Heart right ventricle (tissue), 16 donors: ENCODE measurements at regions not wholly inside any gene's neighbourhood (a gene's known extent, or its start where the extent isn't known, plus 50 kb on each side); places are given as distances from the start of the nearest gene placed in this dataset.
A peak's percentile ranks its signal among the peaks of the same experiment; 100 is the strongest.
"Not testable (repeated sequence)": the region's sequence is repeated elsewhere in the genome, so short reads cannot be mapped to it uniquely, and the experiment has no call there.

Source experiments
- ATAC-seq, 8 donors: fragments of 200-7000 bp; cut with Tn5 transposase; one replicate each; pipeline ENCODE4 v1.9.1; 2020; ENCODE audit warnings: mild to moderate bottlenecking in 8 of 8, moderate library complexity in 8 of 8, moderate number of reproducible peaks in 1 of 8
- DNase-seq, 2 donors: peaks; one replicate each; pipeline ENCODE4 v3.0.0-alpha.2; 2020
- H3K27ac ChIP-seq, 10 donors: fragments of 200-600 bp; sonication (generic) in 2 of 10; one replicate each; pipeline versions ENCODE4 v1.5.0 to v1.8.0; 2020 to 2022; ENCODE audit warnings: mild to moderate bottlenecking in 3 of 10
- H3K27me3 ChIP-seq, 7 donors: fragments of 200-600 bp; one replicate each; pipeline ENCODE4 v1.8.0; 2021 to 2022; ENCODE audit warnings: mild to moderate bottlenecking in 2 of 7
- H3K36me3 ChIP-seq, 9 donors: fragments of 200-600 bp; sonication (generic) in 1 of 9; one replicate each; pipeline versions ENCODE4 v1.5.0 to v1.8.0; 2020 to 2022; ENCODE audit warnings: mild to moderate bottlenecking in 2 of 9
- H3K4me1 ChIP-seq, 9 donors: fragments of 200-600 bp; sonication (generic) in 1 of 9; one replicate each; pipeline versions ENCODE4 v1.5.0 to v1.8.0; 2020 to 2022; ENCODE audit warnings: mild to moderate bottlenecking in 4 of 9
- H3K4me3 ChIP-seq, 10 donors: fragments of 200-600 bp; sonication (generic) in 2 of 10; one replicate each; pipeline versions ENCODE4 v1.5.0 to v1.8.0; 2020 to 2022; ENCODE audit warnings: mild to moderate bottlenecking in 7 of 10, moderate library complexity in 2 of 10
- H3K9me3 ChIP-seq, 11 donors: fragments of 200-600 bp in 10 of 11; sonication (generic) in 2 of 11; one replicate each; pipeline versions ENCODE4 v1.5.0 to v1.8.0; 2013 to 2022; ENCODE audit warnings: mild to moderate bottlenecking in 2 of 11, control low read depth in 1 of 11, moderate library complexity in 1 of 11
- CTCF ChIP-seq, 9 donors: fragments of 200-600 bp; sonication (generic) in 2 of 9; IDR thresholded peaks; one replicate each; pipeline versions ENCODE4 v1.5.0 to v1.8.0; 2021 to 2022; ENCODE audit warnings: antibody characterized with exemption in 9 of 9, mild to moderate bottlenecking in 5 of 9, moderate library complexity in 1 of 9
- WGBS, 2 donors: extraction: QIAGEN DNeasy Blood & Tissue Kit; methylation state at CpG; one replicate each; pipeline ENCODE4 v1.1.7; 2013; ENCODE audit warnings: inconsistent platforms in 1 of 2; 5-methylcytosine and 5-hydroxymethylcytosine counted together
- intact Hi-C, 10 donors: fragments of 100-400 bp; cut with DNase I; formaldehyde crosslinking; loops; one replicate each; pipeline versions ENCODE4 v1.11.1 to v1.14.2; 2022
- donor health status: Arrhythmogenic right ventricular cardiomyopathy.
- donor health status: ischemic (EF 13 %, LVEDD 7.1; RV severe dilation, severe dysfunction).
- donor health status: healthy with polysubstance abuse.
- donor health status: DM: no; HTN: yes; CAD: no.
- donor health status: DM: no; HTN: no; CAD: no.
- donor health status: ischemic (EF 25% LVEDD 6.9; RV normal size, moderate dysfunction).
- donor health status: ischemic (EF 25% LVEDD 5.7; RV mildly dilated, moderate dysfunction).
- donor health status: healthy.
- donor health status: DM: yes; HTN: yes; CAD: no.
- donor health status: Ischemic cardiomyopathy.
- donor health status: ischemic (EF 35%, LVEDD 5.7; RV mildly dilated, moderate dysfunction).
- donor health status: nonischemic (EF 11% LVEDD 7.7; RV severe dilation, severe dysfunction).
- donor health status: DM: yes; HTN: yes; CAD: no.
- donor health status: PGD.
- donor health status: ischemic (EF 29% LVEDD 5.4; RV normal size, mild dysfunction).
- donor health status: nonischemic (EF 23%, LVEDD 6.1; RV moderate dilation, normal function).

GRCh38 chr16:22721511-22722100 lies 92.4 kb upstream of the HS3ST2 start:
- TF ChIP-seq CTCF (IDR thresholded peaks at IDR 0.05), result no peak
- H3K4me1 ChIP-seq, result no peaks in the 10 kb centered on the region
- ATAC-seq, result peak in 6 of 8 donors; percentile 55 to 84 (median 76)
- H3K4me3 ChIP-seq, result no peak overlapping the region
- no peaks in the 10 kb centered on the region for H3K9me3 ChIP-seq
- peaks cover 0 to 24% (median 5%) of the 10 kb centered on the region in 7 donors for H3K27me3 ChIP-seq
- WGBS, 2 donors, result 65 to 69% methylated on average over 8 of the region's 8 CpGs
- no peak overlapping the region for H3K27ac ChIP-seq
- intact Hi-C loops, result loop anchor here in 1 of 10 donors (10.0 kb wide), 1 partner anchor 73 kb away; no protein-coding TSS in a partner anchor
- H3K36me3 ChIP-seq, result no peaks in the 10 kb centered on the region
- peak in 1 of 2 donors; percentile 5 for DNase-seq

GRCh38 chr16:22722551-22723541 lies 91.1 kb upstream of the HS3ST2 start:
- not testable (repeated sequence) for ATAC-seq, DNase-seq, H3K36me3 ChIP-seq

GRCh38 chr16:22726868-22727267 lies 87.1 kb upstream of the HS3ST2 start:
- 77 to 83% methylated on average over 1 of the region's 1 CpG for WGBS, 2 donors
- TF ChIP-seq CTCF (IDR thresholded peaks at IDR 0.05), result no peak
- no peaks in the 10 kb centered on the region for H3K9me3 ChIP-seq
- no peak for ATAC-seq
- peaks cover 0 to 15% (median 8%) of the 10 kb centered on the region in 7 donors for H3K27me3 ChIP-seq
- no peaks in the 10 kb centered on the region for H3K36me3 ChIP-seq
- no peak for DNase-seq
- H3K4me3 ChIP-seq, result no peak overlapping the region
- H3K27ac ChIP-seq, result no peak overlapping the region
- intact Hi-C loops, result loop anchor here in 1 of 10 donors (10.0 kb wide), 1 partner anchor 68 kb away; no protein-coding TSS in a partner anchor
- peaks cover 0 to 19% (median 4%) of the 10 kb centered on the region in 9 donors for H3K4me1 ChIP-seq

More at GRCh38 chr16:22722551-22723541, 91.1 kb upstream of the HS3ST2 start:
- not testable (repeated sequence) for H3K9me3 ChIP-seq, H3K27ac ChIP-seq, H3K4me1 ChIP-seq, H3K4me3 ChIP-seq
- WGBS, 2 donors, result 90 to 93% methylated on average over 42 to 48 of the region's 48 CpGs
- intact Hi-C loops, result loop anchor here in 1 of 10 donors (10.0 kb wide), 1 partner anchor 72 kb away; no protein-coding TSS in a partner anchor
- H3K27me3 ChIP-seq, result peaks cover 0 to 33% (median 8%) of the 10 kb centered on the region in 7 donors

GRCh38 chr16:22727285-22728166 lies 86.4 kb upstream of the HS3ST2 start:
- no peak for TF ChIP-seq CTCF (IDR thresholded peaks at IDR 0.05)
- H3K4me1 ChIP-seq, result peaks cover 0 to 19% (median 4%) of the 10 kb centered on the region in 9 donors
- peak overlapping the region in 1 of 10 donors; percentile 20 for H3K27ac ChIP-seq
- ATAC-seq (no peak), DNase-seq (no peak)
- intact Hi-C loops, result loop anchor here in 1 of 10 donors (10.0 kb wide), 1 partner anchor 67 kb away; no protein-coding TSS in a partner anchor
- H3K9me3 ChIP-seq, result no peaks in the 10 kb centered on the region
- no peaks in the 10 kb centered on the region for H3K36me3 ChIP-seq
- H3K4me3 ChIP-seq, result no peak overlapping the region
- 72 to 78% methylated on average over 10 of the region's 10 CpGs for WGBS, 2 donors
- peaks cover 0 to 14% (median 8%) of the 10 kb centered on the region in 7 donors for H3K27me3 ChIP-seq
